DMS 273 treated with DMSO at 0.1 percent for 48 hours (cell line): ENCODE measurements at regions not wholly inside any gene's neighbourhood (a gene's known extent, or its start where the extent isn't known, plus 50 kb on each side); places are given as distances from the start of the nearest gene placed in this dataset.
"Not testable (repeated sequence)": the region's sequence is repeated elsewhere in the genome, so short reads cannot be mapped to it uniquely, and the experiment has no call there.

ENCODE experiments used
- DNase-seq: peaks from one replicate; lab custom pipeline; 2025; lab: John Stamatoyannopoulos, UW

DNA sequence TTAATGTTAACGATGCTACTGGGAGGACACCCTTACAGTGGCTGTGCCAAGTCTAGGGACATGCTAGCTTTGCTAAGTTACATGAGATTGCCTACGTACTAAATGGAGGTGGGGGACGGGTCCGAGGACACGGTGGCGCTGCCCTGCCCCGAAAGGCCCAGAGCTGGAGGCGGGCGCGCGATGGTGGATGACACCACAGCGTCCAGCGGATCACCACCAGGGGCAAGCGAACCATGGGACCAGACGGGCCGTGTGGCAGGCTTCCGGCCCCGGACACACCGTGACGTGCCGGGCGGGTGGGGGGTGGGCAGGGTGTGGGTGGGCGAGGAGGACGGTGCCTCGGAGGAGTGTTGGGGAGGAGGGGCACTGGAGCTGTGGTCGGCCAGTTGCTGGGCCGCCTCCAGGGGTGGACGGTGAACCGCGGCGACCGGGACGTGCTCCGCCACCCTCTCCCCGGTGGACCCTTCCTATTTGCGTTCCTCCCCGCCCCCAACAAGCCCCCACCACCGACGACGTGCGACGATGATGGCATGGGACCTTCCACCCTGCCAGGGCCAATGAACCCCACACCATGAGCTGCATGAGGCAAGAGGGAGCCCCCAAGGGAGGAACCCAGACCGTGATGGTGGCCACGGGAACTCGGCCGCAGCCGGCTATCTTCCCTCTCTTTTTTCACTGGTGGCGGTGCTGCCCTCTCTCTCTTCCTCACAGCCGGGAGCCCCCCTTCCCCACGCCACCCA is 773.3 kb upstream of the DEFB115 start:
- no peak for DNase-seq

GRCh38 chr20:30484749-30485070 is 772.8 kb upstream of the DEFB115 start:
- no peak for DNase-seq

- no peak for DNase-seq
These were observed 771.9 kb upstream of the DEFB115 start for GRCh38 chr20:30485331-30486102.

DNA sequence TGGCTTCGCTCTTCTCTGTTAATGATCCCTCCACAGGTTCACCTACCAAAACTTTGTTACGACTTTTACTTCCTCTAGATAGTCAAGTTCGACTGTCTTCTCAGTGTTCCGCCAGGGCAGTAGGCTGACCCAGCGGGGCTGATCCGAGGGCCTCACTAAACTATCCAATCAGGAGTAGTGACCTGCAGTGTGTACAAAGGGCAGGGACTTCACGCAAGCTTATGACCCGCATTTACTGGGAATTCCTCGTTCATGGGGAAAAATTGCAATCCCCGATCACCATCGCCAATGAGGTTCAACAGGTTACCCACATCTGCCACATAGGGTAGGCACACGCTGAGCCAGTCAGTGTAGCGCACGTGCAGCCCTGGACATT is 771.4 kb upstream of the DEFB115 start:
- no peak for DNase-seq

- not testable (repeated sequence) for DNase-seq
These were observed 770.0 kb upstream of the DEFB115 start for GRCh38 chr20:30487461-30487860.

GRCh38 chr20:30487947-30488926 is 769.2 kb upstream of the DEFB115 start:
- no peak for DNase-seq

- DNase-seq: no peak
These were observed 768.4 kb upstream of the DEFB115 start for GRCh38 chr20:30488941-30489613.

DNA sequence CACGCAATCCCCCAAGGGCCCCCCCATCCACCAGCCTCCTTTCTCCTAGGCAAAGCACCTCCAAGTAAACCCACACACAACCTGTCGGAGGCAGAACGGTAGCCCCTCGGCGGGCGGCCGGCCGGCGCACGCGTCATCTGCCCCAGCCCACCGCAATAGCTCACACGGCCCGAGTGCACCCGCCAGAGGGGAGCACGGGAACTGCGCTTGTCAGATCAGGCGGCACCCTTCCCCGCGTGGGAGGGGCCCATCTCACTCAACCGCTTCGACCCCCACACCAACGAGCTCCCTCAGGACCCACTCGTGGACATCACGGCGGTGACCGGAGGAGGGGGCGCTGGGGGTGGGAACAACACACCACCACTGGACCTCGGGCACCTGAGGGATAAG is 767.9 kb upstream of the DEFB115 start:
- DNase-seq: no peak

- no peak for DNase-seq
These were observed 766.4 kb upstream of the DEFB115 start for GRCh38 chr20:30491016-30491415.

DNA sequence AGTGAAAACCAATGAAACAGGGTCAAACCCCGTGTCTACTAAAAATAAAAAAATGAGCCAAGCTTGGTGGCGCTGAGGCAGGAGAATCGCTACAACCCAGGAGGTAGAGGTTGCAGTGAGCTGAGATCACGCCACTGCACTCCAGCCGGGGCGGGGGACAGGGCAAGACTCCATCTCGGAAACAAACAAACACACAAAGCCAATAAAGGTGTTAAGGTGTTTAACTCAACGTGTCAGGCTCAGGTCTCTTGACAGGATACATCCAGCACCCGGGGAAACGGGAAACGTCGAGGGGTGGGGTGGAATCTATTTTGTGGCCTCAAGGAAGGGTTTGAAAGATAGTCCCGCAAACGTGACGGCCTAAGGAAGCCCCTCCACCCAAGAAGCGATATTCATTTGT is 760.8 kb upstream of the DEFB115 start:
- not testable (repeated sequence) for DNase-seq

- DNase-seq: not testable (repeated sequence)
These were observed 760.3 kb upstream of the DEFB115 start for GRCh38 chr20:30497191-30497590.

GRCh38 chr20:30499123-30499522 is 758.3 kb upstream of the DEFB115 start:
- DNase-seq: no peak

DNA sequence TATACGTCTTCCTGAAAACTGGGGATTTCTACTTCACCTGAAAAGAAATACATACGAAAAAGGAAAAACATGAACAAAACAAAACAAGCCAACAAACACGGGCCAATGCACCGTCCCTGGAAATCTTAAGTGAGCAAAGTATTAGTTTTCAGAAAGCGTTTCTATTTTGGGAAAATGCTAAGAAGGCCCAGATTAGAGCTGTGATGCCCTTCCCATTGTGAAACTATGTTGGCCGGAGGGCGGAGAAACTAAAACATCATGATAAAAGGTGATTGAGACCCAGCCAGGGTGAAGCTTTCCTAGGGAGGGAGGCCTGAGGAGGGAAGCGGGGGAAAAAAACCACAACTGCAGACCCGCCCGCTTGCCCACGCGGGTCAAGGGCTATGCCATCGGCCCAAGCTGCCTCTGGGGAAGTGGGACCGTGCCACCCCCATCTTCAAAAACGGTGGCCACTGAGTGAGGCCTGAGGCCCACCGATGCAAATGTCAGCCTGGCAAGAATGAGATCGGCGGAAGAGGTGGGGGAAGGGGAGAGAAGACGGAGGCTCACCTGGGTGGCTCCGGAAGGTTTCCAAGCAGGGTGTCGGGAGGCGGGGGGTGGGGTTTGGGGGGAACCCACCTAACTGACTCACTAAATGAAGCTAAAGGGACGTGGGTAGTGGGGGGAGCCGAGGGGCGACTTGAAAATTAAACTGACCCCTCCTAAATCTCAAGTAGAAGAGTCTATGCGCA is 757.6 kb upstream of the DEFB115 start:
- not testable (repeated sequence) for DNase-seq

DNA sequence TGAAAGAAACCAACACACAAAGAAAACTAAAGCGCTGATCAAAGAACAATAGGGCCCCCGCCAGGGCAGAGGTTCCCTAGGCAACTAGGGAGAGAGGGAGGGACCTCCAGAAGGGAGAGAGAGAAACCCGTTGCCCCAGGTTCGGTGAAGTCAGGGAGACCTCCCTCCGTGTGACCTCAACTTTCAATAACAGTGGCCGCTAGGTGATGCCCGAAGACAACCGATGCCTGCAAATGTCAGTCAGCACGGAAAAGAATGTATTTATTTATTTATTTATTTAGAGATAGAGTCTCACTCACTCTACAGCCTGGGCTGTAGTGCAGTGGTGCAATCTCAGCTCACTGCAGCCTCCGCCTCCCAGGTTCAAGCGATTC is 757.0 kb upstream of the DEFB115 start:
- not testable (repeated sequence) for DNase-seq

DNA sequence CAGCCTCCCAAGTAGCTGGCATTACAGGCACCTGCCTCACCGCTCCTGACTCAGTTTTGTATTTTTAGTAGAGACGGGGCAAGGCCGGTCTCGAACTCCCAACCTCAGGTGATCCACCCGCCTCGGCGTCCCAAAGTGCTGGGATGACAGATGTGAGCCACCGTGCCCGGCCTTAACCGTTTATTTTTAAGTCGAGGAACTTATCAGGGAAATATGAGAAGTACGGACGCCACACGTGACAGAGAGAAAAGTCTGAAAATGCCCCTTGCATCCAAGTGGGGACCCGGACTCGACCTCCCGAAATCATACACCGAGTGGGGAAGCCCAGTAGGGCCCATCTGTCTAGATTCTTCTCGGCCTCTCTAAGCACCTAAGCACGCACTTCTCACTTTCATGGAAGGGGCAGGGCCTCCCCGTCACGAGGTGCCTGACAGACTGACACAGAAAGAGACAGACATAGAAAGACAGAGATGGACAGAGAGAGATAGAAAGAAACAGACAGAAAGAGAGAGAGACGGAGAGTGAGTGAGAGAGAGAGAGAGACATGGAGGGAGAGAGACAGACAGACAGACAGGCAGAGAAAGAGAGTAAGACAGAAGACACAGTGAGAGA is 756.5 kb upstream of the DEFB115 start:
- no peak for DNase-seq

GRCh38 chr20:30502670-30503069 is 754.8 kb upstream of the DEFB115 start:
- no peak for DNase-seq

- not testable (repeated sequence) for DNase-seq
These were observed 754.3 kb upstream of the DEFB115 start for GRCh38 chr20:30503204-30503603.

DNA sequence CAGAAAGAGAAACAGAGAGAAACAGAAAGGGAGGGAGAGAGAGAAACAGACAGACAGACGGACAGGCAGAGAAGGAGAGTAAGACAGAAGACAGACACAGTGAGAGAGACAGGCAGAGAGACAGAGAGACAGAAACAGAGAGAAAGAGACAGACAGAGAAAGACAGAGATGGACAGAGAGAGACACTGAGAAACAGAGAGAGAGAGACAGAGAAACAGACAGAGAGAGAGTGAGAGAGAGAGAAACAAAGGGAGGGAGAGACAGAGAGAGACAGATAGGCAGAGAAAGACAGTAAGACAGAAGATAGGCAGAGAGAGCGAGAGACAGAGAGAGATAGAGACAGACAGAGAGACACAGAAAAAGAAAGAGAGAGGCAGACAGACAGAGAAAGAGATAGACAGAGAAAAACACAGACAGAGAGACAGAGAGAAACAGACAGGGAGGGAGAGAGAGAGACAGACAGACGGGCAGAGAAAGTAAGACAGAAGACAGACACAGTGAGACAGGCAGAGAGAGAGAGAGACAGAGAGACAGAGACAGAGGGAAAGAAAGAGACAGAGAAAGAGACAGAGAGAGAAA is 753.4 kb upstream of the DEFB115 start:
- no peak for DNase-seq

DNA sequence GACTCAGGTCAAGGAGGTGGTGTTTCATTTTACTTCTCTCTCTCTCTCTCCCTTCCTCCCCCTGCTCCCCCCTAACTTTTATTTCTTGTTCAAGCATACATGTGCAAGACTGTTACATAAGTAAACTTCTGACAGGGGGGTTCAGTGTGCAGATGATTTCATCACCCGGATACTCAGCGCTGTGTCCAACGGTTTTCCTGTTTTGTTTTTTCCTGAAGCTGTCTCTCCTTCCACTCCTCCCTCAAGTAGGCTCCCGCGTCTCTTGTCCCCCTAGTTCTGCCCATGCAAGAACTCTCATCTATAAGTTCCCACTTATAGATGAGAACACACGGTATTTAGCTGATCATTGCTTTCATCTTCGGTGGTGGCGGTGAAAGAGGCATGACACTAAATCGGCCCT is 751.9 kb upstream of the DEFB115 start:
- DNase-seq: no peak

DNA sequence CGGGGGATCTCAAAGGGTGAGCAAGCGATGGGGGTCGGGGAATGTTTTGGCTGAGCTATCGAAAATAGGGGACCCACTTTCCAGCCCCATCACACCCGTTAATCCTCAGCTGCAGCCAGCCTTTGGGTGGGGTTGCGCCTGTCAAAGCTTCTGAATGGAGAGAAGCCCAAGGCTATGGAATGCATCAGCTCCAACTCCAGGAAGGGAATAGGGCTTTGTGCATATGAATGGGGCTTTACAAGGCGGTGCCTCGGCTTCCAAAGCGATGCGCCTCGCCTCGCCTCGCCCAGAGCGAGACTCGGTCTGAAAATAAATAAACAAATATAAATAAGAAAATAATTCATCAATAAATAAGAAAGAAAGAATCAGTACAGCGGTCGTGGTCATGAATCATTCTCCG is 751.4 kb upstream of the DEFB115 start:
- no peak for DNase-seq
